Neuron (in vitro differentiated cells): ENCODE measurements at regions not wholly inside any gene's neighbourhood (a gene's known extent, or its start where the extent isn't known, plus 50 kb on each side); places are given as distances from the start of the nearest gene placed in this dataset.

Experiments used
- H2AFZ ChIP-seq: one replicate; pipeline ENCODE4 v1.6.1; 2013; ENCODE audit warnings: low read depth, mild to moderate bottlenecking, inconsistent platforms, low read length, moderate library complexity
- H3K27me3 ChIP-seq: one replicate; pipeline ENCODE4 v1.6.1; 2013; ENCODE audit warnings: low read length; ENCODE audit not compliant: insufficient read depth
- H3K36me3 ChIP-seq: one replicate; pipeline ENCODE4 v1.6.1; 2013; ENCODE audit warnings: low read length; ENCODE audit not compliant: insufficient read depth
- H3K4me1 ChIP-seq: one replicate; pipeline ENCODE4 v1.6.1; 2013; ENCODE audit warnings: low read length; ENCODE audit not compliant: insufficient read depth
- H3K4me3 ChIP-seq: 2 replicates; pipeline ENCODE4 v1.5.1; 2013; ENCODE audit warnings: mild to moderate bottlenecking, low read length, moderate library complexity
- H3K9me3 ChIP-seq: one replicate; pipeline ENCODE4 v1.6.1; 2013; ENCODE audit warnings: low read length

DNA sequence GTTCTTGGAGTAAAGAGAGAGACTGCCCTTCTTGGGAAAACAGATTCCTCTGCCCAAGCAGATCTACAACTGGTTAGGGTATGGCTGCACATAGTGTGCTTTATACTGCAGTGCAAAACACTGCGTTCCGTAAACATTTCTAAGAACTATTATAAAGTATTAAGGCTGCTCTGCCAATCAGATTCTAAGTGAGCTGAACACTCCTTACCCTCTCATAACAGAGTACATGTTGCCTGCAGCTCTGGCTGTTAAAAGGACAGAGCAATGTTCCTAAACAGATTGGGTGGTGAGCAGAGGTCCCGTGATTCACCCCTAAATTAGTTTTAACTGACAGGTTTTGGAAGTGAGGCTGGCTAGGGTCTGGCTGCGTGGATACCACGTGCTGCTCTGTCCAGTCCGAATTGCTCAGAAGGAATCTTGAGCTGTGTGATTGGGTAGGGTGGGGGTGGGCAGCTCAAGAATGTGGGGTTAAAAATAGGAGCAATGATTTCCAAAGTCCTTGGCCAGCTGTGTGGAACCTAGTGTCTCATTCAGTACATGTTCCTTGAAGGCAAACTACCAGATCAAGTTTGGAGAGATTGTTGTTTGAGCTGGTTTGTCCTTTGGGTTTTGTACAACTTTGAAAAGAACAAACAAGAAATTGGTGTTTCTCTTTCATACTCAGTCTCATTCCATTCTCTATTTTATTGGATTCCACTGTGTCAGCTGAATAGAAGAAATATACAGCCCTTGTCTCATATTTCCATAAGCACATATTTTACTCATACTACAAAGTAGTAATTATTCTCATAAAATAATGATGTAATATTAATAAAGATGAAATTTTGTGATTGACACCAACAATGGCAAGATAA, 497.6 kb upstream of the CD180 start:
- no peak overlapping the region for H3K4me3 ChIP-seq

GRCh38 chr5:67686746-67687145, 490.1 kb upstream of the CD180 start:
- H3K9me3 ChIP-seq = no peaks in the 10 kb centered on the region
- H3K4me3 ChIP-seq = no peak overlapping the region
- H3K27me3 ChIP-seq = no peaks in the 10 kb centered on the region
- H2AFZ ChIP-seq = no peak overlapping the region
- no peaks in the 10 kb centered on the region for H3K36me3 ChIP-seq
- no peaks in the 10 kb centered on the region for H3K4me1 ChIP-seq

More for the DNA sequence above, 497.6 kb upstream of the CD180 start:
- H3K36me3 ChIP-seq = no peaks in the 10 kb centered on the region
- no peaks in the 10 kb centered on the region for H3K9me3 ChIP-seq
- no peaks in the 10 kb centered on the region for H3K4me1 ChIP-seq
- no peaks in the 10 kb centered on the region for H3K27me3 ChIP-seq
- no peak overlapping the region for H2AFZ ChIP-seq

- Histone ChIP-seq H3K4me1 (no peaks in the 10 kb centered on the region), H3K27me3 (no peaks in the 10 kb centered on the region), H3K9me3 (no peaks in the 10 kb centered on the region), H3K4me3 (no peak overlapping the region), H3K36me3 (no peaks in the 10 kb centered on the region), H2AFZ (no peak overlapping the region)
Measured at GRCh38 chr5:67681703-67682102, 485.1 kb upstream of the CD180 start.

GRCh38 chr5:67680099-67680498, 483.5 kb upstream of the CD180 start:
- no peaks in the 10 kb centered on the region for H3K9me3 ChIP-seq
- no peak overlapping the region for H3K4me3 ChIP-seq
- H3K4me1 ChIP-seq = no peaks in the 10 kb centered on the region
- no peaks in the 10 kb centered on the region for H3K36me3 ChIP-seq
- no peak overlapping the region for H2AFZ ChIP-seq
- no peaks in the 10 kb centered on the region for H3K27me3 ChIP-seq

- Histone ChIP-seq H3K27me3 (no peaks in the 10 kb centered on the region), H3K9me3 (no peaks in the 10 kb centered on the region), H3K36me3 (no peaks in the 10 kb centered on the region), H2AFZ (no peak overlapping the region), H3K4me3 (no peak overlapping the region), H3K4me1 (no peaks in the 10 kb centered on the region)
Measured at GRCh38 chr5:67679184-67679841, 482.7 kb upstream of the CD180 start.

- Histone ChIP-seq H3K36me3 (no peaks in the 10 kb centered on the region), H3K4me1 (no peaks in the 10 kb centered on the region), H3K4me3 (no peak overlapping the region), H2AFZ (no peak overlapping the region), H3K27me3 (no peaks in the 10 kb centered on the region), H3K9me3 (no peaks in the 10 kb centered on the region)
Measured at GRCh38 chr5:67678594-67678993, 482.0 kb upstream of the CD180 start.

DNA sequence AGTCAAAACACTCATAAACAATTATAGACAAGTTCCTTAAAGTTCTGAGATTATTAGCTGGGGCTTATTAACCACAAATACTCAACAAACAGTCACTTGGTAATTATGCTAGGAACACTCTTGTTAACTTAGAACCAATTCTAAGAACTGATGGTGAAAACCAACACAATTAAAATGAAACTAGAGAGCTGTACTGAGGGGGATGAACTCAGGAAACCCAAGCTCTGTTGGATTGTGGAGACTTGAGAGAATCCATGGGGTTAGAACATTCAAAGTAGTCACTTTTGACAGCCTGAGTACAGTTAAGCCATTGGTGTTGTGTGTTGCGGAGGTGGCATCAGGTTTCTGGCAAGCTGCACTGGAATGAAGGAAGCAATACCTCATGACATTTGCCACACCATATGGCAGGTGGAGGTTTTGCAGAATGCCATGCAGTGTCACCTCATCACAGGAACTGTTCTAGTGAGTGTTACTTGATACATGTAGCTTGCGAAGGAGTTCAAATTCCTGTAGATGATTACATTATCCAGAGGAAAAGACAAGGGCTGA, 480.9 kb upstream of the CD180 start:
- H3K4me3 ChIP-seq = no peak overlapping the region
- H3K4me1 ChIP-seq = no peaks in the 10 kb centered on the region

DNA sequence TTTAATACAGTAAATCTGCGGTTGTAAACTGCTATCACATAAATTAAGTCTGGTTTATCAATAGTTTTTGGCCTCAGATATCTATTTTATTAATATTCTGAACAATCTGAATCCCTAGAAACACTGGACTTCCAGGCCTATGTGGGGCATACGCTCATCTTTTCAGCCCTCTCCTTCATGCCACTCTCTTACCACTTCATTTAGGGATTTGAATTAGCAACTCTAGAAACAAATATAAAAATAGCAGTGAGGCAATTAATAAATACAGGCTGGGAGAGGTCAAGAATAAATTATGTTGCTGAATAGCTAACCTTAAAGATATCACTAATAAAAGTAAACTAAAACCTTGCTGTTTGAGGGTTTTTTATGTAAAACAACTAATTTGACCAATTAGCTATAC, 480.3 kb upstream of the CD180 start:
- no peaks in the 10 kb centered on the region for H3K36me3 ChIP-seq
- H3K9me3 ChIP-seq = no peaks in the 10 kb centered on the region
- H3K4me1 ChIP-seq = no peaks in the 10 kb centered on the region
- H2AFZ ChIP-seq = no peak overlapping the region
- H3K4me3 ChIP-seq = no peak overlapping the region
- H3K27me3 ChIP-seq = no peaks in the 10 kb centered on the region

More for the DNA sequence above, 480.9 kb upstream of the CD180 start:
- Histone ChIP-seq H2AFZ (no peak overlapping the region), H3K36me3 (no peaks in the 10 kb centered on the region), H3K27me3 (no peaks in the 10 kb centered on the region), H3K9me3 (no peaks in the 10 kb centered on the region)

DNA sequence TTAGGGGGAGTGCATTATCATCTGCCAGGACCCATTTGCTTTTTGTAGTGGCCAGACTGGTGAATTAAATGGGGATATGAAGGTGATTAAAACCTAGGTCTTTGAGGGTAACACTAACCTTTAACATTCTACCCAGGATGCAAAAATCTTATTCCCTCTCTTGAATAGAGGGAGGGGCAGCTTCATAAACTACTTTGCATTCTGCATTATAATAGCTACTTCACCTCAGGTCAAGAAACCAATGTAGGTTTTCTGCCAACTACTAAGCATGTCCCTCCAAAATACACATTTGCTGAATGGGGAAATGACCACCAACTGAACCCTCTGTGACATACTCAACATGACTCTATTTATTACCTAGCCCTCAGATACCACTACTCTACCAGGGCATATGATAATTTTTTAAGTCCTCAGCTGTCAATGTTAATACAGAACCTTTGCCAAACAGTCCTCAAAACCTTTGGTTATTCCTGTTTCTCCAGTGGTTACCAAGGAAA, 477.6 kb upstream of the CD180 start:
- Histone ChIP-seq H3K4me3 (no peak overlapping the region), H2AFZ (no peak overlapping the region), H3K9me3 (no peaks in the 10 kb centered on the region), H3K4me1 (no peaks in the 10 kb centered on the region), H3K36me3 (no peaks in the 10 kb centered on the region), H3K27me3 (no peaks in the 10 kb centered on the region)

DNA sequence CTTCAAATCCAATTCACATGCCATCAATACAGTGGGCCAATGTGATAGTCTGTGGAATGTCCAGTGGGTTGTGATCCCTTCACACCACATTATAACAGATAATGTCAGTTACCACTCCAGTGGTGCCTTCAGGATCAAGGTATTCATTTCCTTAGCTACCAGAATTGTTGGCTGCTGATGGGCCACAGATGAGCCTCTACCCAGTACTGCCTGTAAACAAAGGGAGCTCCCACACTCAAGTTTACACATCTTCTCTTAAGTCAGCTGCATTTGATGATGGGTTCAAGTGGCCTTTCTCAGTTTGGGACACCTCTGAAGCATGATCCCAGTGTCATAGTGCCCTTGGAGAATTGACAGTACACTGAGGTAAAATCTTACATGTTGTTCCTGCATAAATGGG, 477.0 kb upstream of the CD180 start:
- no peak overlapping the region for H3K4me3 ChIP-seq
- no peaks in the 10 kb centered on the region for H3K9me3 ChIP-seq
- H3K36me3 ChIP-seq = no peaks in the 10 kb centered on the region
- no peaks in the 10 kb centered on the region for H3K4me1 ChIP-seq
- H3K27me3 ChIP-seq = no peaks in the 10 kb centered on the region
- no peak overlapping the region for H2AFZ ChIP-seq

GRCh38 chr5:67673180-67673579, 476.6 kb upstream of the CD180 start:
- H3K4me3 ChIP-seq = no peak overlapping the region
- no peaks in the 10 kb centered on the region for H3K9me3 ChIP-seq
- H3K36me3 ChIP-seq = no peaks in the 10 kb centered on the region
- H3K27me3 ChIP-seq = no peaks in the 10 kb centered on the region
- H2AFZ ChIP-seq = no peak overlapping the region
- no peaks in the 10 kb centered on the region for H3K4me1 ChIP-seq

- no peak overlapping the region for H3K4me3 ChIP-seq
- no peaks in the 10 kb centered on the region for H3K27me3 ChIP-seq
- H3K36me3 ChIP-seq = no peaks in the 10 kb centered on the region
- H3K4me1 ChIP-seq = no peaks in the 10 kb centered on the region
- no peaks in the 10 kb centered on the region for H3K9me3 ChIP-seq
- no peak overlapping the region for H2AFZ ChIP-seq
Measured at GRCh38 chr5:67672636-67673035, 476.0 kb upstream of the CD180 start.

- H3K36me3 ChIP-seq = no peaks in the 10 kb centered on the region
- H3K4me1 ChIP-seq = no peaks in the 10 kb centered on the region
- H2AFZ ChIP-seq = no peak overlapping the region
- peaks cover 4% of the 10 kb centered on the region for H3K9me3 ChIP-seq
- H3K27me3 ChIP-seq = no peaks in the 10 kb centered on the region
- no peak overlapping the region for H3K4me3 ChIP-seq
Measured at GRCh38 chr5:67669916-67670315, 473.3 kb upstream of the CD180 start.
